GM21786 (cell line): ENCODE measurements at regions not wholly inside any gene's neighbourhood (a gene's known extent, or its start where the extent isn't known, plus 50 kb on each side); places are given as distances from the start of the nearest gene placed in this dataset.

Experiments
- ATAC-seq: cut with Tn5 transposase; IDR thresholded peaks from one replicate; pipeline ENCODE4 v1.9.1; 2021; ENCODE audit not compliant: unreplicated experiment

GRCh38 chr2:6381326-6381725, 484.4 kb downstream of the CMPK2 start:
- ATAC-seq, result no peak

GRCh38 chr2:6384341-6384740, 481.4 kb downstream of the CMPK2 start:
- ATAC-seq, result no peak

GRCh38 chr2:6392354-6392753, 473.4 kb downstream of the CMPK2 start:
- no peak for ATAC-seq

GRCh38 chr2:6392966-6393365, 472.7 kb downstream of the CMPK2 start:
- no peak for ATAC-seq

- no peak for ATAC-seq
These were observed 471.9 kb downstream of the CMPK2 start for GRCh38 chr2:6393819-6394218.

GRCh38 chr2:6394276-6394675, 471.4 kb downstream of the CMPK2 start:
- ATAC-seq, result no peak

- no peak for ATAC-seq
These were observed 467.3 kb downstream of the CMPK2 start for GRCh38 chr2:6398421-6398820.

- no peak for ATAC-seq
These were observed 464.4 kb downstream of the CMPK2 start for GRCh38 chr2:6401301-6401700.

GRCh38 chr2:6408057-6408456, 457.6 kb downstream of the CMPK2 start:
- no peak for ATAC-seq

- ATAC-seq, result no peak
These were observed 455.4 kb downstream of the CMPK2 start for GRCh38 chr2:6410313-6410712.

- no peak for ATAC-seq
These were observed 453.1 kb downstream of the CMPK2 start for GRCh38 chr2:6412533-6413091.

GRCh38 chr2:6417050-6417449, 448.7 kb downstream of the CMPK2 start:
- no peak for ATAC-seq

GRCh38 chr2:6418291-6418690, 447.4 kb downstream of the CMPK2 start:
- no peak for ATAC-seq

GRCh38 chr2:6421138-6421730, 444.5 kb downstream of the CMPK2 start:
- ATAC-seq, result no peak

- ATAC-seq, result no peak
These were observed 443.8 kb downstream of the CMPK2 start for GRCh38 chr2:6421888-6422287.

GRCh38 chr2:6423157-6423556, 442.6 kb downstream of the CMPK2 start:
- no peak for ATAC-seq

GRCh38 chr2:6423944-6424343, 441.8 kb downstream of the CMPK2 start:
- ATAC-seq, result no peak

GRCh38 chr2:6425032-6425431, 440.7 kb downstream of the CMPK2 start:
- ATAC-seq, result no peak

GRCh38 chr2:6429210-6429986, 436.3 kb downstream of the CMPK2 start:
- ATAC-seq, result no peak

GRCh38 chr2:6434438-6434837, 431.3 kb downstream of the CMPK2 start:
- ATAC-seq, result no peak

GRCh38 chr2:6441800-6442199, 423.9 kb downstream of the CMPK2 start:
- ATAC-seq, result no peak

- ATAC-seq, result no peak
These were observed 423.3 kb downstream of the CMPK2 start for GRCh38 chr2:6442252-6442985.
